Sigmoid colon (tissue), 4 donors: ENCODE measurements at regions not wholly inside any gene's neighbourhood (a gene's known extent, or its start where the extent isn't known, plus 50 kb on each side); places are given as distances from the start of the nearest gene placed in this dataset.

Experiments used
- CTCF ChIP-seq, 4 experiments: fragments of 450-650 bp in 3 of 4; fragments of 200-600 bp in 1 of 4; IDR thresholded peaks; one replicate each; pipeline ENCODE4 v1.5.1; 2016 to 2019; ENCODE audit warnings: antibody characterized with exemption in 4 of 4, mild to moderate bottlenecking in 3 of 4, moderate library complexity in 2 of 4
- EP300 ChIP-seq, 4 donors: sonication (generic); formaldehyde crosslinking; IDR thresholded peaks; one replicate each; pipeline ENCODE4 v1.6.1; 2017; ENCODE audit warnings: antibody characterized with exemption in 4 of 4
- POLR2AphosphoS5 ChIP-seq, 4 donors: sonication (generic); formaldehyde crosslinking; IDR thresholded peaks; one replicate each; pipeline ENCODE4 v1.6.1; 2017; ENCODE audit warnings: antibody characterized with exemption in 4 of 4

- no peak for TF ChIP-seq CTCF (IDR thresholded peaks at IDR 0.05)
- no peak for TF ChIP-seq POLR2AphosphoS5 (IDR thresholded peaks at IDR 0.05)
- TF ChIP-seq EP300 (IDR thresholded peaks at IDR 0.05), result no peak
Observed at GRCh38 chr21:43355925-43356289, 71.0 kb downstream of the SIK1 start.
